NCI-H2171 (cell line): ENCODE measurements at regions not wholly inside any gene's neighbourhood (a gene's known extent, or its start where the extent isn't known, plus 50 kb on each side); places are given as distances from the start of the nearest gene placed in this dataset.
A peak's percentile ranks its signal among the peaks of the same experiment; 100 is the strongest.
"Not testable (repeated sequence)": the region's sequence is repeated elsewhere in the genome, so short reads cannot be mapped to it uniquely, and the experiment has no call there.

Experiments
- DNase-seq: peaks from one replicate; lab custom pipeline; 2025; lab: John Stamatoyannopoulos, UW

- no peak for DNase-seq
Measured at GRCh38 chr2:175353275-175353674, 171.8 kb upstream of the ATP5MC3 start.

- no peak for DNase-seq
Measured at GRCh38 chr2:175351512-175351911, 170.0 kb upstream of the ATP5MC3 start.

DNA sequence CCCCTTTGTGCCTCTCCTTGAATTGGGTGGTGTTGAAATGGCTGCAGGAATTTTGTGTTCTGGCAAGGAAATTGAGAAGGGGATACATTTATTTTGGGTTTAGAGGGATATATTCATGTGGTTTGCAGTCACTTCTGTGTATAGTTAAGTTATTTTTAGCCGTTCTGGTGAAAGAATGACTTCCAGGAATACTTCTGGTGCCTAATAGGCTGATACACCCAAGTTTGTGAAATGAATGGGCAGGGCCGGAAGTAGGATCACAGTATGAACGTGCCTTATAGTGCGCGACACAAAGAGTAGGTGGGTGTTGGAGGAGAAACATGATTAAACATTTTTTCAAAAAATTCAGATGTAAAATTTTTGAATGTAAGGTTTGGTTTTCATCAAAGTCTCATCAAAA is 168.6 kb upstream of the ATP5MC3 start:
- DNase-seq: no peak

DNA sequence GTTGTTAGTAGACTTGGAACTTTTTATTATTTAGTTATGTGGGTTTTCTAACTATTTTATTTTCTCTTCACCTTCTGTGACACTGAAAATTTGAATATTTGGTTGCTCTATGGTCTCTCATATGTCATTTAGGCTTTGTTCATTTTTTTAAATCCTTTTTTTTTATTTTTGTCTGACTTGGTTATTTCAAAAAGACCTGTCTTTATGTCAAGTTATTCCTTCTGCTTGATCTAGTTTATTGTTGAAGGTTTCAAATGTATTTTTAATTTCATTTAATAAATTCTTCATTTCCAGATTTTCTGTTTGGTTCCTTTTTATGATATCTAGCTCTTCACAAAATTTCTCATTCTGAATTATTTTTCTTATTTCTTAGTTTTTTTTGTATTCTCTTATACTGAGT is 160.6 kb upstream of the ATP5MC3 start:
- DNase-seq: no peak

DNA sequence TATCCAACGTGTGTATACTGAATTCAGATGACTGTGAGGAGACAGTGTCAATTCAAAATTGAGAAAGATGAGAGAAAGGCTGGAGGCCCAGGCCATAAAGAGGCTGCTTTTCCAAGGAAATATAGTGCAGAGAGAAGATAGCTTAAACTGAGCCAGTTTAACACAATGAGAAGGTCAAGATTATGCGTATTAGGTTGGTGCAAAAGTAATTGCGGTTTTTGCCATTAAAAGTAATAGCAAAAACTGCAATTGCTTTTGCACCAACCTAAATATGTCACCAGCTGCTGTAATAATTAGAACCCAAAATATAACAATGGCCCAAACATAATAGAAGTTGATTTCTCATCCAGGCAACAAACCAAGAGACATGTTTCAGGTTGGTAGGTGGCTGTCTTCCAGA is 148.7 kb upstream of the ATP5MC3 start:
- DNase-seq: no peak

DNA sequence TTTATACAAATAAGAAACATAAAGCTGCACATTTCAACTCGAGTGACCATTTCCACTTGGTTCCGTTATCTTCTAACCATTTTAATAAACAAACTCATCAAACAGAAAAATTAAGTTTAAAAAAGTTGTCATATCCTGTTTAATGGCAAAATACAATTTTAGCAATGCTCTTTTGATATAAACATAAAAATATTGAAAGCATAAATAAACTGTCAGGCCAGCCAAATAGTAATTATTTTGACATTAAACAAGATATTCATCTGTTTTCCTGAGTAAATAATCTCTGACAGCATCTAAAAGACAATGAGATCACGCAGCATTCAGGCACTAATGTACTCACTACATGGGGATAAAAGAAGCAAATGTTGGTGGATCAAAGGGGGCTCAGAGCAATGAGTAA is 145.3 kb upstream of the ATP5MC3 start:
- no peak for DNase-seq

- not testable (repeated sequence) for DNase-seq
Measured at GRCh38 chr2:175326164-175326563, 144.7 kb upstream of the ATP5MC3 start.

- DNase-seq: no peak
Measured at GRCh38 chr2:175323162-175323561, 141.7 kb upstream of the ATP5MC3 start.

GRCh38 chr2:175318542-175318941 is 137.0 kb upstream of the ATP5MC3 start:
- no peak for DNase-seq

DNA sequence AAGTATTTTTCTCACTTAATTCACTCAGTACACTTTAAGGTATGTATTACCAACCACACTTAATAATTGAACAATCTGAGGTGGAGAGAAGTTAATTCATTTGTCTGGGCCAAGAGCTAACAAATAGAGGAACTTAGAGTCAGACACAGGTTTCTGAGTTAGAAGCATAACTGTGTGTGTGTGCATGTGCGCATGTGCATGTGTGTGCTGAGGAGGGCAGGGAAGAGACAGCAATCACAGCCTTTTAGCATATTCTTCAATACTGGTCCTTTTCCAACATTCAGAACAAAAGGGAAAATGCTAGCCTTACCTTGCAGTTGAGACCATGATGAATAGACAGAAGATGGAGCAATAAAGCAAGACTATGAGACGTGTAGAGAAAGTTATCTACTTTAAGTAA is 136.2 kb upstream of the ATP5MC3 start:
- DNase-seq: no peak

- DNase-seq: no peak
Measured at GRCh38 chr2:175312137-175312536, 130.6 kb upstream of the ATP5MC3 start.

DNA sequence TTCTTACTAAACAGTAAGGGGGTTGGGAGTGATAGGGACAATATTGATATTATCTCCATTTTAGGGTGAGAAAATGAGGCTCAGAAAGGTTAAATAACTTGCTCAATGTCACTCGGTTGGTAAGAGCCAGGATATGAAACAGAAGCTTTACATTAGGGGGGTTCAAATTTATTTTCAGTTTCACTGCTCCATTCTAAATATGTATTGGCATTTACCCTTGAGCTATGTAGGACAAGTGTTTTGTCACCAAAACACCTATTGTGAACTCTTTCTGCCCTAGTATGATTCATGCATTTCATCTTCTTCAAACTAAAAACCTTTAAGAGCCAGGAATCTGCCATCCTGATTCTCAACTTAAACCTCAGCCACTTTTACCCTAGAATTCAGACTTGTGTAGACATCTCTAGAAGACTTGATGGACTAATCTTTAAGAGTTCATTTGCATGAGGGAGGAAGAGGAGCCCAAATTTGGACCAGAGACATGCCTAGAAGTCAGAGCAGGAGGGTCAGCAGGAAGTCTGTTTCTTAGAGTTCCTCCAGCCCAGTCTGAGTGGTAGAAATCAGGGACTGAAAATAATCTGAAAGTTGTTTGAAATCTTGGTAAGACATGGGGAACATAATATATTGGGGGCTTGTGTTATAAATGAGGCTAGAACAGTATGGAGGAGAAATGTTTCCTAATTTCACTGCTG is 129.4 kb upstream of the ATP5MC3 start:
- no peak for DNase-seq

- DNase-seq: no peak
Measured at GRCh38 chr2:175309799-175310198, 128.3 kb upstream of the ATP5MC3 start.

- no peak for DNase-seq
Measured at GRCh38 chr2:175308005-175308404, 126.5 kb upstream of the ATP5MC3 start.

GRCh38 chr2:175304541-175304940 is 123.0 kb upstream of the ATP5MC3 start:
- no peak for DNase-seq

DNA sequence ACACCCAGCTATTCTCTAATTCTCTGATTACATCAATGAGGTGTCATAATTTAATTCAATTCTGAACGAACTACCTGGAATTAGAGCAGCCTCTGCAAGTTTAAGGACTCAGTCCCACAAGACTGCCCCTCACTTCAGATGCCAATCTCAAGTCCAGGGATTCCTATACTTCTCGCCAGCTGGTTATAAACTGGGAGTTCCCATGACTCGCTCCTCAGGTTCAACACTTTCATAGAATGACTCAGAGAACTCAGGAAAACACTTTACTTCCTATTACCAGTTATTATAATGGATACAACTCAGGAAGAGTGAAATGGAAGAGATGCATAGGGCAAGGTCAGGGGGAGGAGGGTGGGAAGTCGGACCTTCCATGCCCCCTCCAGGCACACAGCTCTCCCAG is 112.3 kb upstream of the ATP5MC3 start:
- DNase-seq: no peak

DNA sequence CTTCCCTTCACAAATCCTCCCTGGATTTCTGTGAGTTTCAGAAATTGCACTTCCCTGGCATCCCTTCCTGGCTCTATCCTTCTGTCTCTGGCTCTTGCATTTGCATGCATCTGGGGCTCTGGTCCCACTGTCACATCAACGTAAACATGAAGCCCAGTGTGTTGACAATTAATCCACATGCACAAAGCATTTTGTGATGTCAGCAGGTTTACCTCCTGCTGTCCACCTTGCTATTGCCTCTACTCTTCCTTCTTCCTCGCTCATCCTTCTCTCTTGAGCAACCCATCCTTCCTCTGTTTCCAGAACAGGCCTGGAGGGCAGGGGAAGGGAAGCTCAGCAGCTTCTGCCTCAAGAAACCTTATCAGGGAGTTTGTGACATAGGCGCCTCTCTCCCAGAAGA is 111.7 kb upstream of the ATP5MC3 start:
- no peak for DNase-seq

GRCh38 chr2:175282886-175283285 is 101.4 kb upstream of the ATP5MC3 start:
- DNase-seq: peak; percentile 18

GRCh38 chr2:175282300-175282699 is 100.8 kb upstream of the ATP5MC3 start:
- DNase-seq: peak; percentile 74

DNA sequence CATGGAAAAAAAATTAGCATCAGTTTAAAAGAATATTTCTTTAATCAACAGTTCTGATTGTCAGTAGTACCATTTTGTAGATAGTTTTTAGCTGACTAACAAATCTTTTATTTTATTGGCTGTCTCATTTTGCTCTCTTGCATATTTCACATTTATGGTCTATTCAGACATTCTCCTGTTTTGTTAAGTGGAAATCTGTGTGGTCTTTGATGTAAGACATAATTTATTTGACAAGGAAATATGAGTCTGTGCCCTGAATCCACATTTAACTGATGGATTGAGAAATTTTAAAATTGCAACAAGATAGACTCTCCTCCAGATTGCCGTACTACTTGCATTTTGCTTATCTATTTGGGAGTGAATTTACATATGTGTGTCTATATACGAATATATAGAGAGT is 96.3 kb upstream of the ATP5MC3 start:
- no peak for DNase-seq

GRCh38 chr2:175275539-175275938 is 94.0 kb upstream of the ATP5MC3 start:
- DNase-seq: no peak

GRCh38 chr2:175259164-175259563 is 77.7 kb upstream of the ATP5MC3 start:
- DNase-seq: no peak

- DNase-seq: no peak
Measured at GRCh38 chr2:175256806-175257585, 75.5 kb upstream of the ATP5MC3 start.

DNA sequence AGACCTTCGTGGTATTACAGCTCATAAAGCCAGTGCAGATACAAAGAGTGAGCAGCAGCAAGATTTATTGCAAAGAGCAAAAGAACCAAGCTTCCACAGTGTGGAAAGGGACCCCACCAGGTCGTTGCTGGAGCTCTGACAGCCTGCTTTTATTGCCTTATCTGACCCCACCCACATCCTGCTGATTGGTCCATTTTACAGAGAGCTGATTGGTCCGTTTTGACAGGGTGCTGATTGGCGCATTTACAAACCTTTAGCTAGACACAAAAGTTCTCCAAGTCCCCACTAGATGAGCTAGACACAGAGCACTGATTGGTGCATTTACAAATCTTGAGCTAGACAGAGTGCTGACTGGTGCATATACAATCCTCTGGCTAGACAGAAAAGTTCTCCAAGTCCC is 74.9 kb upstream of the ATP5MC3 start:
- DNase-seq: not testable (repeated sequence)
